NCI-H2171 (cell line): ENCODE measurements at regions not wholly inside any gene's neighbourhood (a gene's known extent, or its start where the extent isn't known, plus 50 kb on each side); places are given as distances from the start of the nearest gene placed in this dataset.

ENCODE experiments used
- DNase-seq: peaks from one replicate; lab custom pipeline; 2025; lab: John Stamatoyannopoulos, UW

DNA sequence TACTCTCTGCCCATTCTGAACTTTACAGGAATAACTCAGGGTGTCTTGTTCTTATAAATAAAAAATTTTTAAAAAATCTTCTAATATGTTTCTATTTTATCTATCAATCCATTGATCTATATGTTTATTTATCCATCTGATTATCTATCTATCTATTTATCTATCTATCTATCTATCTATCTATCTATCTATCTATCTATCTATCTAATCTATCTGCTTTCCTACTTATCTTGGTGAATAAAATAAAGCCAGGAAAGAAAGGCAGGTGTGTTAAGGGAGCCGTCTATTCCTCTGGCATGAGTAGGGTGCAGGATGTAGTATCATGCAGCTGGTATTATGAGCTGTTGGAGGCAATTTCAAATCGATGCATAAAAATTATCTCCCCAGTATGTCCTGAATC lies 153.0 kb downstream of the FOXA2 start:
- DNase-seq: no peak

GRCh38 chr20:22430746-22431168 lies 153.6 kb downstream of the FOXA2 start:
- DNase-seq: no peak

- no peak for DNase-seq
Observed at GRCh38 chr20:22430154-22430745, 154.1 kb downstream of the FOXA2 start.

- DNase-seq: no peak
Observed at GRCh38 chr20:22429175-22430153, 154.9 kb downstream of the FOXA2 start.

DNA sequence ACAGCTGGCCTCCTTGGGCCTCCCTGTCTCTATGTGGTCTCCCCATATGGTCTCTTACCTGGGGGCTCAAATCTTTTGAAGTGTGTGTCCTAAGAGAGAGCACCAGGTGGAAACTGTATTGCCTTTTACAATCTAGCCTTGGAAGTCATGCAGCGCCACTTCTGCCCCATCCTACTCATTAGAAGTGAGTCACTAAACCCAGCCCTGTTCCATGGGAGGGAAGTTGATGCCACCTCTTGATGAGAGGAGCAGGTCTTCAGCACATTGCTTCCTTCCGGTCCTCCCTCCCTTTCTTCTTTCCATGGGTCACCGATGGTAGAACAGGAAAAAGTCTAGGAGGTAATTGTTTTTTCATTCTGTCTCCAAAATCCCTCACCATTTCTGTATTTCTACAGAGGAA lies 156.3 kb downstream of the FOXA2 start:
- DNase-seq: no peak

- no peak for DNase-seq
Observed at GRCh38 chr20:22426772-22427171, 157.6 kb downstream of the FOXA2 start.

GRCh38 chr20:22425344-22426295 lies 158.8 kb downstream of the FOXA2 start:
- DNase-seq: no peak

GRCh38 chr20:22423190-22423832 lies 161.1 kb downstream of the FOXA2 start:
- DNase-seq: no peak

- no peak for DNase-seq
Observed at GRCh38 chr20:22420116-22420598, 164.2 kb downstream of the FOXA2 start.

GRCh38 chr20:22418738-22419137 lies 165.6 kb downstream of the FOXA2 start:
- no peak for DNase-seq

GRCh38 chr20:22414305-22414742 lies 170.0 kb downstream of the FOXA2 start:
- DNase-seq: no peak

- no peak for DNase-seq
Observed at GRCh38 chr20:22412977-22413868, 171.1 kb downstream of the FOXA2 start.

DNA sequence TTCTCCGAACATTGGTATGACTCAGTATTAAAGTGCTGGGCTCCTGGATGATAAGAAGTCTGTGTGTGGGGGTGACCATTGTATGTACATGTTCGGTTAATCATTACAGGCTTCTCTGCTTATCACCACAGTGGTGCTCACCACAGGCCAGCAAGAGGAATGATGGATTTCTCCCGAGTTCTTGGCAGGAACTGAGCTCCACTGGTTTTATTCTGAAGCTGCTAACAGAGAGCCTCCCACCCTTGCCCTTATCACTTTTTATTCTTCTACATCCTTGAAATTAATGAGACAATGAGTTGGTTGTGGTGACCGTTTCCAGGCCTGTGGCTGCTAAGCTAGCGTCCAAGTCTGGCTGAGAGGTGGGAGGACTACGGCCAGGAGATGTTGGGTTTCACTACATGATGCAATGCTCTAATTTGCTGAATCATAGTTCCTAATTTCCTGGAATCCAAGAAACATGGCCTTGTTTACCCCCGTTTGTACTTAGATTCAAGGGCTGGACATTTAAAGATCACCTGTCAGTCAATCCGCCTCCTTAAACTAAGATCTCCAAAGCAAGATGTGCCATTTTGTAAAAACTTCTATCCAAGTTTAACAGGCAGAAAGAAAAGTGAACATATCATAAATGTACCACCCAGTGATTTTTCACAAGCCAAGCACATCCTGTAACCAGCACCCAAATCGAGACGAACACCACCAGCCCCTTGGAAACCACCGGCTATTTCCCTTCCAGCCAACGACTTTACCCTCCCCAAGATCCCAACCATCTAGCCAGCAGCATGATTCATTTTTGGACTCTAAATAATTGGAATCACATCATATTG lies 172.5 kb downstream of the FOXA2 start:
- DNase-seq: no peak

- no peak for DNase-seq
Observed at GRCh38 chr20:22411286-22411626, 173.1 kb downstream of the FOXA2 start.

GRCh38 chr20:22410556-22411130 lies 173.7 kb downstream of the FOXA2 start:
- no peak for DNase-seq

- DNase-seq: no peak
Observed at GRCh38 chr20:22408521-22409402, 175.6 kb downstream of the FOXA2 start.

DNA sequence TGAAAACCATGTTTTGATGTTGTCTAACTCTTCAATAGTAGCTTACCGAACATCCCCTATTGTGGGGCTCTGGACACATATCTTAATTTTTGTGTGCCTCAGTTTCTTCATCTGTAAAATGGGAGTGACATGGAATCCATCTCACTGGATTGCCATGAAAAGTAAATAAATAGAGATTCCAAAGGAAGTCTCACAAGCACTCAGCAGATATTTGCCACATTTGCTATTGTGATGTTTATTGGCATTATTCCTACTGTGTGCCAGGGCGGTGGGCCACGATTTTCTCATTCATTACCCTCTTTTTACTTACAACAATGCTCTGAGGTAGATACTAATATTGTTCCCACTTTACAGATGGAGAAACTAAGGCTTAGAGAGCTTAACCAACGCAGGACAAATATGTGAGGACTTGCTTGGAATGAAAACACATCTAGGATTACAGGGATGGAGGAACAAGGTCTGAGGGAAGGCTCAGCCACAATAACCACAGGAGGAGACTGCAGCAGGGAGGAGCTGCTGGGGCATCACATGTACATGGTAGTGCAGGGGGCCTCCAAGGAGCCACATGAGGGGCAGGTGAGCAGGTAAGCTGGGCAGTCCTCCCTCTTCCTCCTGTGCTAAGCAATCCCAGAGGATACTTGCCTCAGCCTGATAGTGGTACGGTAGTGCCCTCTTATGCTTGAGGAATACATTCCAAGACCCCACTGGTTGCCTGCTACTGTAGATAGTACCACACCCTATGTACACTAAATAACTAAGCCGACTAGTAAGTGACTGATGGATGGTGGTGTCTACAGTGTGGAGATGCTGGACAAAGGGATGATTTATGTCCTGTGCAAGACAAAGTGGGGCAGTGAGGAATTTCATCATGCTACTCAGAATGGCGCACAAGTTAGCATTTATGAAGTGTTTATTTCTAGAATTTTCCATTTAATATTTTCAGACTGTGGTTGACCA lies 176.9 kb downstream of the FOXA2 start:
- no peak for DNase-seq
